Kidney capillary endothelial cell (primary cell): ENCODE measurements at regions not wholly inside any gene's neighbourhood (a gene's known extent, or its start where the extent isn't known, plus 50 kb on each side); places are given as distances from the start of the nearest gene placed in this dataset.
"Not testable (repeated sequence)": the region's sequence is repeated elsewhere in the genome, so short reads cannot be mapped to it uniquely, and the experiment has no call there.

ENCODE experiments used
- DNase-seq: peaks from one replicate; pipeline ENCODE4 v3.0.0-alpha.2; 2018; ENCODE audit warnings: low spot score

- DNase-seq = not testable (repeated sequence)
These were observed 258.7 kb upstream of the KCND2 start for GRCh38 chr7:120014301-120014700.

DNA sequence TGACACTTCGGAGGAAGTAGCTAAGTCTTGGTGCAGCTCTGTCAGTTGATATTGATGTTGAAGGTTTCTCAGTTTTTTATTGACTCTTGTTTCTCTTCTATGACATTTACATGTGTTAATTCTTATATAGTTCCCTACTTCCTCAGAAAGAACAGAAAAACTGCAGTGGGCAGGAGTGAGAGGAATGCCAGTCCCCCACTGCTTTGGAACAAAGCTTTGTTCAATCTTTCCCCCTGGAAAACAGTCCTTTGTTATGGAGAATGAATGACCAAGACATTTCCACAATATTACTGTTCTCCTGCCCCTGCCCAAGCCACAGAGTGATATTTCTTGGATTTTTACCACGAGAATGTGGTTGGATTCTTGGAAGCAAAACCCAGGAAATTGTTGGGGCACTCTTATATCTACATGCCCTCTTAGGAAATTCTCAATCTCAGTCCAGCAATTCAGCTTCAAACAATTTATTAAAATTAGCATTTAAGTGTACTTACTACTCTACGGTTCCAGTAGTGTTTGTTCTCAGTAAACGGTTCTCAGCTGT, 258.0 kb upstream of the KCND2 start:
- no peak for DNase-seq

DNA sequence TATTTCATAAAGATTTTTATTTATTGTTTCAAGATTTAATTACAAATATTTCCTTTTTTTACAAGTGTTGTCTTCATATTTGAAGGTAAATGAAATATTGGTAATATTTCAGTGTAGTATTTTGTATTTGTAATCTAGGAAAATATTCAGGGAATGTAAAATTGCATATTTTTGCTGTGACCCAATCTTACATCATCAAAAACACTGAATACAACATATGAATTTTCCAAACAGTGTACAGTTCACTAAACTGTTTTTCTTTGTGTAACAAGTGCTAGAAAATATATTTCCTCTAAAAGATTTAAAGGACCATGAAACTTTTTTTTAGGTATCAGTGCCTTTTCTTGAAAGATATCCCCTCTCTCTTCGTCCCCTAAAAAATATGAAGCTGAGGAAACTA, 251.9 kb upstream of the KCND2 start:
- no peak for DNase-seq

- no peak for DNase-seq
These were observed 249.3 kb upstream of the KCND2 start for GRCh38 chr7:120023494-120024167.

GRCh38 chr7:120028636-120029035, 244.3 kb upstream of the KCND2 start:
- no peak for DNase-seq

DNA sequence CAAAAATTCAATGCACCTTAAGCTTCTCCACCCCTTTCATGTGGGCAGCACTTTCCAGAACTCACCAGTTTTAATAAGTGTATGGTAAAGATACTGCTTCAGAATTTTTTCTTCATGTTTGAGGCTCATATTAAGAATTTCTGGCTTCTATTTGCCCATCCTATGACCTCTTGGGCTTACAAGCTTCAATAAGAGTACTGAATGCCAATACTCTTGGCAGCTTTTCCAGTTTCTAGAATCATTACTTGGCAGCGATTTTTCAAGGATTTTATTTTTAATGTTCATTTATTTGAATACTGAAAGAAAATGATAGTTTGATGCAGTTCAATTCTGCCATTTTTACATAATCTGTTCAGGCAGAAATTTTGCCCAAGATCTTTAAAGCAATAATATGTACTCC, 242.1 kb upstream of the KCND2 start:
- no peak for DNase-seq

DNA sequence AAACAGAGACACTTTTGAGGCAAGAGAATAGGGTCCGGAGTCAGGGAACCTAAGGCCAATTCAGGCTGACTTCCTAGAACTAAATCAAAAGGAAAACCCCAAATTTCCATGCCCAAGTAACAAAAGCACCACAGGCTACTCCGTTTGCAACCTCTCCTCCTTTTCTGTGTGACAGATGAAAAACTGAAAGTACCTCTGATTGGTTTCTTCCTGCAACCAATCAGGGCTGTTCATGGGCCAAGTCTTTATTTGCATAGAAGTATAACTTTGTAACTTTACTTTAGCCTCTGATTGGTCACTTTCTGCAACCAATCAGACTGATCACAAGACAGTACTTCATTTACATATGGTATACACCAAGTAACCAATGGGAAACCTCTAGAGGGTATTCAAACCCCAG, 239.9 kb upstream of the KCND2 start:
- no peak for DNase-seq

- no peak for DNase-seq
These were observed 233.8 kb upstream of the KCND2 start for GRCh38 chr7:120039138-120039537.

DNA sequence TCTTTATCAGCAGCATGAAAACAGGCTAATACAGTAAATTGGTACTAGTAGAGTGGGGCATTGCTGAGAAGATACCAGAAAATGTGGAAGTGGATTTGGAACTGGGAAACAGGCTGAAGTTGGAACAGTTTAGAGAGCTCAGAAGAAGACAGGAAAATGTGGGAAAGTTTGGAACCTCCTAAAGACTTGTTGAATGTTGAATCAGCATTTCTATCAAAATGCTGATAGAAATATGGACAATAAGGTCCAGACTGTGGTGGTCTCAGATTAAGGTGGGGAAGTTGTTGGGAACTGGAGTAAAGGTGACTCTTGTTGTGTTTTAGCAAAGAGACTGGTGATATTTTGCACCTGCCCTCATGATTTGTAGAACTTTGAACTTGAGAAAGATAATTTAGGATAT, 231.2 kb upstream of the KCND2 start:
- no peak for DNase-seq

DNA sequence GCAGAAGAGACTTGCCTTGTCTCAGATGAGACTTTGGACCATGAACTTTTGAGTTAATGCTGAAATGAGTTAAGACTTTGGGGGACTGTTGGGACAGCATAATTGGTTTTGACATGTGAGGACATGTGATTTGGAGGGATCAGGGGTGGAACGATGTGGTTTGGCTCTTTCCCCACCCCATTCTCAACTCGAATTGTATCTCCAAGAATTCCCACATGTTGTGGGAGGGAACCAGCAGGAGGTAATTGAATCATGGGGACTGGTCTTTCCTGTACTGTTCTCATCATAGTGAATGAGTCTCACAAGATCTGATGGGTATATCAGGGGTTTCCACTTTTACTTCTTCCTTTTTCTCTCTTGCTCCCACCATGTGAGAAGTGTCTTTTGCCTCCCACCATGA, 229.7 kb upstream of the KCND2 start:
- no peak for DNase-seq

- no peak for DNase-seq
These were observed 220.0 kb upstream of the KCND2 start for GRCh38 chr7:120052884-120053382.

DNA sequence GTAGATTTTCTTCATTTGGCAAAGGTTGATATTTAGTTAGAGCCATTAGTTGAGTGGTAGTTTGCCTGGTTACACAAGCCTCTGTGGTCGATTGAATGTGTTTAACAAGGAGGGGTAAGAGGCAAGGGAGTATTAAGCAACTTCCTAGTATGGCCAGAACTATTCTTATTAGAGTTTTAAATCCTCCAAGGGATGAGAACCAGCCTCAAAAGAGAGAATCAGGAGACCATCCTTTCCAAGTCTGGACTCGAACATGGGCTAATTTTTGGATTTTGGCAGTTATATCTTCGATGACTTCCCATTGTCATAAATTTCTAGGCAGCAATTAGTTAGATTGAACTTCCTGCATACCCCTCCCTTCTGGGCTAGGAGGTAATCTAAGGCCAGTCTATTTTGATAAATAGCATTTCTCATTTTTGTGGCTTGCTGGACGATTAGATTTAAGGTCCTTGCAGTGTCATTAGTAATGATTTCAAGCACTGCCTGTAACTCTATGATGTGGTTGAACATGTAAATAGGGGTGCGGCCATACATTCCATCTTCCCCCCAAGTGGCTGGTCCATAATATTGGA, 219.5 kb upstream of the KCND2 start:
- DNase-seq = no peak

- DNase-seq = no peak
These were observed 218.4 kb upstream of the KCND2 start for GRCh38 chr7:120054376-120055100.

DNA sequence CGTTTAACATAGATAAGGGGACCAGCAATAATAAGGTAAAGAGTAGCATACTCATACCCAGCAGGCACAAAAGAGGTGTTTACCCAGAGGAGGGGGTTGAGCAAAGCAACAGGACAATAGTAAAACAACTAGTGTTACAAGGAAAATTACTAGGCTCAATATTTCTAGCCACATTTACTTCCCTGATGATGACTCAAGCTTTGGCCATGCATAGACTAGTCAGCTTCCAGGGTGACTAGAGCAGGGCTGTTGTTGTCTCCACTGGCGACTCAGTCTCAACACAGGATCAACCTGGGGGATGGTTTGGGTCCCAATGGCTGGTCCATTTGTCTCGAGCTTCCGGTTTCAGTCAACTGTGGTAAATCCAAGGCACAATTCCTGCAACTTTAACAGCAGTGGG, 217.7 kb upstream of the KCND2 start:
- DNase-seq = peak; percentile 28

- DNase-seq = no peak
These were observed 216.7 kb upstream of the KCND2 start for GRCh38 chr7:120056227-120056626.

GRCh38 chr7:120059641-120060040, 213.3 kb upstream of the KCND2 start:
- no peak for DNase-seq

DNA sequence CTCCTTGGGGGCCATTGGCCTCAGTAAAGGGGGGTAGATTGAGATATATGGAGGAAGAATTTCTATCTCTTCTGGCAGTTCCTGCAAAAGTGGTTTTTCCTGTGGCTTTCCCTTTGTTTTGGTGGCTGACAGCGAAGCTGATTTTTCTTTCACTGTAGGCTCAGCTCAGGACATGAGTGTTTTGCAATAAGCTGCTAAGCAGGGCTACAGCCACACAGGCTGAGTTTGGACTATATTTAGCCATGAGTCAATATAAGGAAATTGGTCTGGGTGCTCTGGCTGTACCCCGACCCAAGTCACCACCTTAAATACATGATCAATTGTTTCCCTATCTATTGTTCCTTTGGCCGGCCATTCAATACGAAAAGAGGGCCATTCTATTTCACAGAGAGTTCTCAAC, 212.7 kb upstream of the KCND2 start:
- no peak for DNase-seq

DNA sequence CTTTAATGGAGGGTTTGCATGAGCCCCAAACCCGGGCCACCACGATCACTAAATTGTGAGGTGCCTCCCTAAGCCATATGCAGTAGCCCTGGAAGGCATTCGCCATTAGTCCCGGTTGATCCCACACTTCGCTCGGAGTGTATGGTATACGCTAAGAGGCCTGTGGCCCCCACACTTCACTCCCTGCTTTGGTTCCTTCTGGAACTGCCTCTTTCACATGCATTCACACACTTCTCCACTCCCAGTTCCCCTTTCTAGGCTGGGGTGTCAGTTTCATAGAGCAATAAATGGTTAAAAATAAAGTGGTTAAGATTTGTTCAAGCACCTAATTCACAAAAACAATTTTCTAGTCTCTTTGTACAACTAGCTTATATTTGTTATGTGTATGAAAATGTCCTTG, 212.1 kb upstream of the KCND2 start:
- no peak for DNase-seq

DNA sequence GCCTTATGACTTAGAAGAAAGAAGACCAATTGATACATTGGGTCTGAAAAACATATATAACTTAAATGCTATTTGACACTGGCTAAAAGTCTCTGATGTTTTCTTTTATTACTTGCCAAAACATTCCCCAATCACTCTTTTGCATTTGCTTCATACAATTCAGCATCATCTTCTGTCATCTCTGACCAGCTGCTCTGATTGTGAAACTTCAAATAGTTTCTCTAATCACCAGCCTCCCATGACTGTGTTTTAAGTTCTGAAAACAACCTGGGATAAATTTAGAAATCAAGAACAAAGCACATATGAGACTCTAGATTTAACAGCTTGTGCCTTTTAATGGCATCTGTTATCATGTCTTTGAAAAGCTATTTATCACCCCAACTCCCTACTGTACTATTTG, 208.4 kb upstream of the KCND2 start:
- no peak for DNase-seq

- DNase-seq = not testable (repeated sequence)
These were observed 206.1 kb upstream of the KCND2 start for GRCh38 chr7:120066898-120067297.

DNA sequence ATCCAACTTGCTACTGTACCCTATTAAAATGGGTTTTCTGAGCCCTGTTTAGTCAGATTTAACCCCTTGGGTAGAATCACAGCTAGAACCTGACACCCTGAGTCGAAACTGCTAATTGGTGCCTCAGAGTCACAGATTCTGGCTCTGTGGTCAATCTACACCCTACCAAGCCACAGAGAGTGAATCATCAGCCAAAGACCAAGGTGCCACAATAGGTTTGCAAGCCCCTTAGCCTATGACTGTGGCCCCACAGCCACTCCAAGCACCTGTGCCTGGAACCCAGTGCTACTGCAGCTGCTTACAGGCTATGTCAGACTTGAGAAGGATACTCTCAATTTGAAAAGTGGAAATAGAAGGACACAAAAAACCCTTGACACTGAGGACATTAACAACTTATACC, 202.8 kb upstream of the KCND2 start:
- no peak for DNase-seq

DNA sequence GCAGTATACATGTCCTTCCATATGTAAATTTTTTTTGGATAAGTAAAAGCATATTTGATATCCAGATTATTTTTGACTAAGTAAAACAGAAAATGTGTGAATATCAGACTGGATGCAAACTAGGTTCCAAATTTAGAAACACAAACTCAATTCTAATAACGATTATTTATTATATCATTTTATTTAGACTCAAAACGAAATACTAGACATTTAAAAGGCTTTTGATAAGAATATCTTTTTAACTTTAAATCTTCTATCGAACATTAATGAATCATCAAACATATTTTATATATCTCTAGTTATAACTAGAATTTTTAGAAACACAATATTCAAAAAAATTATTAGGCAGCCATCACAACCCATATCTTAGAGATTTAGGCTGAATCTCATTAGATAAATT, 195.2 kb upstream of the KCND2 start:
- no peak for DNase-seq

- DNase-seq = no peak
These were observed 194.0 kb upstream of the KCND2 start for GRCh38 chr7:120079022-120079421.
